SH-SY5Y (cell line): ENCODE measurements at regions not wholly inside any gene's neighbourhood (a gene's known extent, or its start where the extent isn't known, plus 50 kb on each side); places are given as distances from the start of the nearest gene placed in this dataset.

ENCODE experiments used
- GATA2 ChIP-seq: IDR thresholded peaks from 2 replicates; pipeline ENCODE4 v1.6.1; 2011; ENCODE audit warnings: mild to moderate bottlenecking, low read depth, low read length
- GATA3 ChIP-seq: IDR thresholded peaks from 2 replicates; pipeline ENCODE4 v1.6.1; 2011; ENCODE audit warnings: low read depth, mild to moderate bottlenecking, low read length, moderate library complexity

- no peak for TF ChIP-seq GATA2
- TF ChIP-seq GATA3 = no peak
These were observed 631.5 kb downstream of the MTRR start for GRCh38 chr5:8500426-8500825.
